GM12892 (cell line): ENCODE measurements at regions not wholly inside any gene's neighbourhood (a gene's known extent, or its start where the extent isn't known, plus 50 kb on each side); places are given as distances from the start of the nearest gene placed in this dataset.

Experiments
- POLR2A ChIP-seq: IDR thresholded peaks from 2 replicates; pipeline ENCODE4 v1.6.1; 2011; ENCODE audit warnings: low read depth, low read length, control low read depth
- TAF1 ChIP-seq: IDR thresholded peaks from 2 replicates; pipeline ENCODE4 v1.6.1; 2011; ENCODE audit warnings: low read depth, mild to moderate bottlenecking, control low read depth, low read length, borderline replicate concordance

DNA sequence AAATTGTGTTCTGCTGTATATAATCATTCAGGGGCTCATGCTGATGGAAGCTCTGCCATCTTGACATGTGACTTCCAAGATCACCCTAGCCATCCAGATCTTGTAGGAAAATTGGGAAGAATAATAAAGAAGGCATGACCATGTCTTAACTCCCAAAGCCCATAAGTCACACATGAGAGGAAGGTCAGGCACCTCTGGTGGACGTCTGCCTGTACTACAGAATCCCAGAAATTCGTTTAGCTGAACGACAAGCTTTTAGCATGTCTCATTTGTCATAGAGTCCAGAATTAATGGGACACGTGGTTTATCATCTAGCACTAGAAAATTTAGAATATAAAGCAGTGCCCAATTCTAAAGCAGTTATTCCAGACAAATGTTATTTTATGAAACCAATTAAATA, 212.7 kb downstream of the CENPC start:
- TF ChIP-seq POLR2A (no peak), TAF1 (no peak)
